Smooth muscle cell (in vitro differentiated cells): ENCODE measurements at regions not wholly inside any gene's neighbourhood (a gene's known extent, or its start where the extent isn't known, plus 50 kb on each side); places are given as distances from the start of the nearest gene placed in this dataset.

Experiments used
- DNase-seq: peaks from one replicate; lab custom pipeline; 2025; ENCODE audit not compliant: unreplicated experiment; lab: John Stamatoyannopoulos, UW
- H2AFZ ChIP-seq: fragments of 200-600 bp; sonication (generic); 2 replicates; pipeline ENCODE4 v1.6.0; 2016; ENCODE audit warnings: antibody characterized with exemption, low read depth, mild to moderate bottlenecking
- H3F3A ChIP-seq: fragments of 200-600 bp; sonication (generic); 2 replicates; pipeline ENCODE4 v1.6.0; 2017; ENCODE audit warnings: antibody characterized with exemption, low read depth
- H3K27ac ChIP-seq: fragments of 200-600 bp; sonication (generic); 2 replicates; pipeline ENCODE4 v1.5.1; 2016; ENCODE audit warnings: low read depth, mild to moderate bottlenecking
- H3K27me3 ChIP-seq: fragments of 200-600 bp; sonication (generic); 2 replicates; pipeline ENCODE4 v1.6.1; 2016; ENCODE audit warnings: low read depth, mild to moderate bottlenecking
- H3K36me3 ChIP-seq: fragments of 200-600 bp; sonication (generic); 2 replicates; pipeline ENCODE4 v1.5.1; 2016; ENCODE audit warnings: low read depth
- H3K4me1 ChIP-seq: fragments of 200-600 bp; sonication (generic); 2 replicates; pipeline ENCODE4 v1.5.1; 2016; ENCODE audit warnings: low read depth
- H3K4me2 ChIP-seq: fragments of 200-600 bp; sonication (generic); 2 replicates; pipeline ENCODE4 v1.6.0; 2016; ENCODE audit warnings: mild to moderate bottlenecking
- H3K4me3 ChIP-seq: fragments of 200-600 bp; sonication (generic); 2 replicates; pipeline ENCODE4 v1.5.1; 2016; ENCODE audit warnings: mild to moderate bottlenecking
- H3K79me2 ChIP-seq: fragments of 200-600 bp; sonication (generic); 2 replicates; pipeline ENCODE4 v1.6.0; 2016; ENCODE audit warnings: low read depth, mild to moderate bottlenecking
- H3K9ac ChIP-seq: fragments of 200-600 bp; sonication (generic); 2 replicates; pipeline ENCODE4 v1.6.0; 2016; ENCODE audit warnings: low read depth
- H3K9me3 ChIP-seq: fragments of 200-600 bp; sonication (generic); replicated peaks from 2 replicates; pipeline ENCODE4 v1.5.1; 2016; ENCODE audit warnings: low read depth
- H4K20me1 ChIP-seq: fragments of 200-600 bp; sonication (generic); 2 replicates; pipeline ENCODE4 v1.6.0; 2016; ENCODE audit warnings: low read depth
- WGBS: methylation state at CpG from one replicate; pipeline ENCODE4 v1.1.7; 2016; ENCODE audit warnings: low lambda C conversion rate; 5-methylcytosine and 5-hydroxymethylcytosine counted together
- TF ChIP-seq, protein P1 (sequence below): fragments of 200-600 bp; sonication (generic); IDR thresholded peaks from 2 replicates; pipeline ENCODE4 v1.5.1; 2017; ENCODE audit warnings: borderline replicate concordance, mild to moderate bottlenecking, antibody characterized with exemption; ENCODE audit not compliant: insufficient read depth, poor library complexity, severe bottlenecking

DNA sequence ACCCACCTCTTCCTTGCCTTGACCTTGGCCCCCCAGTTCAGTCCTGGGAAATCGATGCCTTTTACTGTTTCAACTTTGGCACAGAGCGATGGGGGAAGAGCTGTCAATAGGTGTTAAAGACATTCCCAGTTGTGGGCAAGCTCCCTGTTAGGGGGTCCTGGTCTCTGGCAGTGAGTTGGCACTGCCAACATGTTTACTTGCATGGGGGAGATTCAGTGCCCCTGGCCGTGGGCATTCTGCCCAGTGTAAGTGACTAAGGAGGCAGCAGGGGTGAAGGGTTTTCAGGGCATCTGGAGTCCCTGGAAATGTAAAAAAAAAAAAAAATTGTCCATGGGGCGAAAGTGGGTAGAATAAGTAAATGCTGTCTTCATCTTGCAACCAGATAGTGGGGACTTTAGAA lies 407.0 kb downstream of the PTPRU start:
- Histone ChIP-seq H2AFZ (no peak overlapping the region), H3K4me3 (no peak overlapping the region), H3K9me3 (no peaks in the 10 kb centered on the region), H3K27me3 (peaks cover 3% of the 10 kb centered on the region), H3K79me2 (no peaks in the 10 kb centered on the region), H3K4me1 (peaks cover 6% of the 10 kb centered on the region), H3K9ac (no peak overlapping the region), H3F3A (no peaks in the 10 kb centered on the region), H3K4me2 (no peak overlapping the region), H3K36me3 (no peaks in the 10 kb centered on the region), H4K20me1 (no peaks in the 10 kb centered on the region), H3K27ac (no peak overlapping the region)
- 92% methylated on average over 4 of the region's 4 CpGs for WGBS
- TF ChIP-seq, protein P1, sequence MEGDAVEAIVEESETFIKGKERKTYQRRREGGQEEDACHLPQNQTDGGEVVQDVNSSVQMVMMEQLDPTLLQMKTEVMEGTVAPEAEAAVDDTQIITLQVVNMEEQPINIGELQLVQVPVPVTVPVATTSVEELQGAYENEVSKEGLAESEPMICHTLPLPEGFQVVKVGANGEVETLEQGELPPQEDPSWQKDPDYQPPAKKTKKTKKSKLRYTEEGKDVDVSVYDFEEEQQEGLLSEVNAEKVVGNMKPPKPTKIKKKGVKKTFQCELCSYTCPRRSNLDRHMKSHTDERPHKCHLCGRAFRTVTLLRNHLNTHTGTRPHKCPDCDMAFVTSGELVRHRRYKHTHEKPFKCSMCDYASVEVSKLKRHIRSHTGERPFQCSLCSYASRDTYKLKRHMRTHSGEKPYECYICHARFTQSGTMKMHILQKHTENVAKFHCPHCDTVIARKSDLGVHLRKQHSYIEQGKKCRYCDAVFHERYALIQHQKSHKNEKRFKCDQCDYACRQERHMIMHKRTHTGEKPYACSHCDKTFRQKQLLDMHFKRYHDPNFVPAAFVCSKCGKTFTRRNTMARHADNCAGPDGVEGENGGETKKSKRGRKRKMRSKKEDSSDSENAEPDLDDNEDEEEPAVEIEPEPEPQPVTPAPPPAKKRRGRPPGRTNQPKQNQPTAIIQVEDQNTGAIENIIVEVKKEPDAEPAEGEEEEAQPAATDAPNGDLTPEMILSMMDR, result no peak
- DNase-seq, result no peak

- Histone ChIP-seq H3F3A (no peaks in the 10 kb centered on the region), H3K79me2 (no peaks in the 10 kb centered on the region), H3K9me3 (no peaks in the 10 kb centered on the region), H3K4me3 (no peak overlapping the region), H3K9ac (no peak overlapping the region), H4K20me1 (no peaks in the 10 kb centered on the region), H3K27me3 (peaks cover 2% of the 10 kb centered on the region), H3K4me1 (peaks cover 6% of the 10 kb centered on the region), H3K36me3 (no peaks in the 10 kb centered on the region), H3K4me2 (no peak overlapping the region), H3K27ac (no peak overlapping the region), H2AFZ (no peak overlapping the region)
- DNase-seq, result no peak
- TF ChIP-seq, protein P1, result no peak
- 84% methylated on average over 6 of the region's 6 CpGs for WGBS
These were observed 406.2 kb downstream of the PTPRU start for GRCh38 chr1:29642519-29642918.

DNA sequence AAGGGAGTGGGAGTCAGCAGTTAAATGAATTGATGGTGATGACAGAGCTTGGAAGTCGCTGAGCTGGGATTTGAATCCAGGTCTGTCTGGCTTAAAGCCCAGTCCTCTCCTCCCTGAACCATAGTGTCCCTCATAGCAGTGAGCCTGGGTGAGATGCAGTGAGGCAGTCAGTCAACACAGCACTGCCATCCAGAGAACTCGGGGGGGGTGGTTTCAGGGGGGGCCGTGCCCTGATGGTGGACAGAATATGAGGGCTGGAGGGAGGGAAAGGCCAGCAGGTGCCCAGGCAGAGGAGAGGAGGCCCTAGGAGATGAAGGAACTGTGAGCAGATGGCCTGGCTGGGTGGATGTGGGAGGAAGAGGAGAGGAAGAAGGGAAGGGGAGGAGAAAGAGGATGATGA lies 405.6 kb downstream of the PTPRU start:
- H4K20me1 ChIP-seq, result no peaks in the 10 kb centered on the region
- no peak overlapping the region for H3K27ac ChIP-seq
- no peaks in the 10 kb centered on the region for H3K36me3 ChIP-seq
- no peak overlapping the region for H2AFZ ChIP-seq
- H3K4me3 ChIP-seq, result no peak overlapping the region
- no peaks in the 10 kb centered on the region for H3K27me3 ChIP-seq
- no peak overlapping the region for H3K4me2 ChIP-seq
- 48% methylated on average over 3 of the region's 3 CpGs for WGBS
- DNase-seq, result no peak
- H3F3A ChIP-seq, result no peaks in the 10 kb centered on the region
- no peaks in the 10 kb centered on the region for H3K9me3 ChIP-seq
- H3K79me2 ChIP-seq, result no peaks in the 10 kb centered on the region
- H3K4me1 ChIP-seq, result peaks cover 6% of the 10 kb centered on the region
- TF ChIP-seq, protein P1, result no peak
- no peak overlapping the region for H3K9ac ChIP-seq

DNA sequence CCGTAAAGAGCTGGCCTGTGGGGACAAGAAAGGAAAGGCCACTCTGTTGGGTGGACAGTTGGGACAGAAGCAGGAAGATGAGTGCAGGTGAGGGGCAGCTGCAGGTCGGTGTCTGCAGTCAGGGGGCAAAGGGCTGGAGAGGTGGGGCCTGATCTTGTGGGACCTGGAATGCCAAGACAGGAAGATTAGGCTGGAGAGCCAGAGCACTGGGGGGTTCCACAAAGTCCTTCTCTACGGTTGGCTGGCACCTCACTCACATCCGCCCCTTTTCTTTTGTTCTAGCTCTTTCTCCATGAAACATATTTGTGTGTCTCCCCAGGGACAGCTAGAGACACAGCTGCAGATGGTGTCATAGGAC lies 404.1 kb downstream of the PTPRU start:
- no peak overlapping the region for H3K27ac ChIP-seq
- no peak overlapping the region for H3K4me3 ChIP-seq
- H3F3A ChIP-seq, result no peaks in the 10 kb centered on the region
- H3K4me1 ChIP-seq, result peaks cover 6% of the 10 kb centered on the region
- WGBS, result 83% methylated on average over 3 of the region's 4 CpGs
- H3K36me3 ChIP-seq, result no peaks in the 10 kb centered on the region
- H3K4me2 ChIP-seq, result peak overlapping the region; percentile 50
- no peaks in the 10 kb centered on the region for H4K20me1 ChIP-seq
- no peak for DNase-seq
- H3K9me3 ChIP-seq, result no peaks in the 10 kb centered on the region
- H3K9ac ChIP-seq, result no peak overlapping the region
- H3K27me3 ChIP-seq, result no peaks in the 10 kb centered on the region
- no peaks in the 10 kb centered on the region for H3K79me2 ChIP-seq
- TF ChIP-seq, protein P1, result no peak
- no peak overlapping the region for H2AFZ ChIP-seq
